IMR-90 (cell line): ENCODE measurements at regions not wholly inside any gene's neighbourhood (a gene's known extent, or its start where the extent isn't known, plus 50 kb on each side); places are given as distances from the start of the nearest gene placed in this dataset.

Experiments
- BHLHE40 ChIP-seq: fragments of 150-350 bp; IDR thresholded peaks from 2 replicates; pipeline ENCODE4 v1.6.1; 2016; ENCODE audit warnings: mild to moderate bottlenecking, low read depth, low read length
- CEBPB ChIP-seq: IDR thresholded peaks from 2 replicates; pipeline ENCODE4 v1.6.1; 2012; ENCODE audit warnings: low read depth, low read length, improper control_type of control experiment
- CHD1 ChIP-seq: IDR thresholded peaks from 2 replicates; pipeline ENCODE4 v1.6.1; 2012; ENCODE audit warnings: low read depth, low read length, improper control_type of control experiment
- FOS ChIP-seq: fragments of 150-350 bp; IDR thresholded peaks from 2 replicates; pipeline ENCODE4 v1.6.1; 2016; ENCODE audit warnings: low read depth, low read length
- MAFK ChIP-seq: IDR thresholded peaks from 2 replicates; pipeline ENCODE4 v1.6.1; 2012; ENCODE audit warnings: low read depth, low read length, improper control_type of control experiment
- MAZ ChIP-seq: IDR thresholded peaks from 2 replicates; pipeline ENCODE4 v1.6.1; 2012; ENCODE audit warnings: low read depth, mild to moderate bottlenecking, low read length, improper control_type of control experiment, moderate library complexity, borderline replicate concordance
- NFE2L2 ChIP-seq: fragments of 150-350 bp; IDR thresholded peaks from 2 replicates; pipeline ENCODE4 v1.6.1; 2016; ENCODE audit warnings: low read depth, mild to moderate bottlenecking, low read length
- POLR2A ChIP-seq: IDR thresholded peaks from 2 replicates; pipeline ENCODE4 v1.6.1; 2012; ENCODE audit warnings: mild to moderate bottlenecking, low read depth, low read length
- RAD21 ChIP-seq: IDR thresholded peaks from 2 replicates; pipeline ENCODE4 v1.6.1; 2012; ENCODE audit warnings: low read length, improper control_type of control experiment
- RFX5 ChIP-seq: IDR thresholded peaks from 2 replicates; pipeline ENCODE4 v1.8.0; 2012; ENCODE audit warnings: low read depth, mild to moderate bottlenecking, low read length, moderate library complexity
- SMC3 ChIP-seq: fragments of 150-350 bp; IDR thresholded peaks from 2 replicates; pipeline ENCODE4 v1.6.1; 2016; ENCODE audit warnings: low read depth, mild to moderate bottlenecking, antibody characterized with exemption, low read length, moderate library complexity
- TF ChIP-seq, protein P1 (sequence below): conservative IDR thresholded peaks from 2 replicates; pipeline ENCODE4 v1.5.1; 2012; ENCODE audit warnings: mild to moderate bottlenecking, low read depth, low read length, improper control_type of control experiment
- TF ChIP-seq, protein P2 (sequence below): fragments of 150-350 bp; IDR thresholded peaks from 2 replicates; pipeline ENCODE4 v1.6.1; 2017; ENCODE audit warnings: mild to moderate bottlenecking, antibody characterized with exemption, low read length, low read depth

DNA sequence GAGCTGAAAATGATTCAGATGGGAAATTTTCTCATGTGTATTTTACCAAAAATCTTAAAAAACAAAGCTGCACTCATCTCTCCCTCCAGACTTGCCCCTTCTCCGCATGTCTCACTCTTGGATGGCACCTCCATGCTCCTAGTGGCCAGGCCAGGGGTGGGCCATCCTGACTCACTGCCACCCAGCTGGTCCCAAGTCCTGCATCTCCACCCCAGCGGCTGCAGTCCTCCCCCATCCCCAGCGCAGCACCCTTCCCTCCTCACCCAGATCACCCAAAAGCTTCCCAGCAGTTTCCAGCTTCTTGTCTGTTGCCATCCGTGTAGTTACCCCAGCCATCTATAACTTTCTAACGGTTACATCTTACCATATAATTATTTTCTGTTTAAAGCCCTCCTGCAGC lies 53.0 kb upstream of the INSIG1 start:
- TF ChIP-seq, protein P1, sequence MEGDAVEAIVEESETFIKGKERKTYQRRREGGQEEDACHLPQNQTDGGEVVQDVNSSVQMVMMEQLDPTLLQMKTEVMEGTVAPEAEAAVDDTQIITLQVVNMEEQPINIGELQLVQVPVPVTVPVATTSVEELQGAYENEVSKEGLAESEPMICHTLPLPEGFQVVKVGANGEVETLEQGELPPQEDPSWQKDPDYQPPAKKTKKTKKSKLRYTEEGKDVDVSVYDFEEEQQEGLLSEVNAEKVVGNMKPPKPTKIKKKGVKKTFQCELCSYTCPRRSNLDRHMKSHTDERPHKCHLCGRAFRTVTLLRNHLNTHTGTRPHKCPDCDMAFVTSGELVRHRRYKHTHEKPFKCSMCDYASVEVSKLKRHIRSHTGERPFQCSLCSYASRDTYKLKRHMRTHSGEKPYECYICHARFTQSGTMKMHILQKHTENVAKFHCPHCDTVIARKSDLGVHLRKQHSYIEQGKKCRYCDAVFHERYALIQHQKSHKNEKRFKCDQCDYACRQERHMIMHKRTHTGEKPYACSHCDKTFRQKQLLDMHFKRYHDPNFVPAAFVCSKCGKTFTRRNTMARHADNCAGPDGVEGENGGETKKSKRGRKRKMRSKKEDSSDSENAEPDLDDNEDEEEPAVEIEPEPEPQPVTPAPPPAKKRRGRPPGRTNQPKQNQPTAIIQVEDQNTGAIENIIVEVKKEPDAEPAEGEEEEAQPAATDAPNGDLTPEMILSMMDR, result no peak
- TF ChIP-seq FOS (no peak), POLR2A (no peak), BHLHE40 (no peak), MAZ (no peak), CHD1 (no peak), RAD21 (no peak), RFX5 (no peak), MAFK (no peak), NFE2L2 (no peak), SMC3 (no peak), CEBPB (no peak)
- TF ChIP-seq, protein P2, sequence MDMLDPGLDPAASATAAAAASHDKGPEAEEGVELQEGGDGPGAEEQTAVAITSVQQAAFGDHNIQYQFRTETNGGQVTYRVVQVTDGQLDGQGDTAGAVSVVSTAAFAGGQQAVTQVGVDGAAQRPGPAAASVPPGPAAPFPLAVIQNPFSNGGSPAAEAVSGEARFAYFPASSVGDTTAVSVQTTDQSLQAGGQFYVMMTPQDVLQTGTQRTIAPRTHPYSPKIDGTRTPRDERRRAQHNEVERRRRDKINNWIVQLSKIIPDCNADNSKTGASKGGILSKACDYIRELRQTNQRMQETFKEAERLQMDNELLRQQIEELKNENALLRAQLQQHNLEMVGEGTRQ, result no peak
